Medulla oblongata (tissue), 1 donor: ENCODE measurements at regions not wholly inside any gene's neighbourhood (a gene's known extent, or its start where the extent isn't known, plus 50 kb on each side); places are given as distances from the start of the nearest gene placed in this dataset.

Experiments
- DNase-seq: peaks from one replicate; pipeline ENCODE4 v3.0.0-alpha.2; 2015; ENCODE audit errors: extremely low spot score

- DNase-seq = no peak
Measured at GRCh38 chr2:831225-831536, 119.5 kb upstream of the SNTG2 start.

- DNase-seq = no peak
Measured at GRCh38 chr2:830419-831224, 120.0 kb upstream of the SNTG2 start.

- no peak for DNase-seq
Measured at GRCh38 chr2:829047-829446, 121.6 kb upstream of the SNTG2 start.

GRCh38 chr2:824954-825353 lies 125.7 kb upstream of the SNTG2 start:
- no peak for DNase-seq

DNA sequence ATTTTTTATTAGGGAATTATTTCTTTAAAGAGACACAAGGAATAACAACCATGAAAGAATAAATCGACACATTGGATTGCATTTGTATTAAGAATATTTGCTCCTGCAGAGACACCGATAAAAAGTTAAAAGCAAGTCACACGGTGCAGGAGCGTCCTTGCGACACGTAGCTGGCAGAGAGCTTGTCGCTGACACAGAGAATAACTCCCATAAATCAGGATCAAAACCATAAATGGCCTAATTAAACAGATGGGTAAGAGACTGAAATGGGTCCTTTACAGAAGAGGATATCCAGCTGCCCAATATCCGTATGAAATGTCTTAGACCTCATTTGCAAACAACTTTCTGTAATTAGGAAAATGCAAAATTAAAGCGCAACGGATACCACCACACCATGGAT lies 126.1 kb upstream of the SNTG2 start:
- DNase-seq = no peak

- DNase-seq = no peak
Measured at GRCh38 chr2:821546-821945, 129.1 kb upstream of the SNTG2 start.

- no peak for DNase-seq
Measured at GRCh38 chr2:819601-820000, 131.0 kb upstream of the SNTG2 start.

GRCh38 chr2:819121-819520 lies 131.5 kb upstream of the SNTG2 start:
- no peak for DNase-seq

GRCh38 chr2:817336-818015 lies 133.2 kb upstream of the SNTG2 start:
- no peak for DNase-seq

- DNase-seq = no peak
Measured at GRCh38 chr2:816278-816677, 134.4 kb upstream of the SNTG2 start.

GRCh38 chr2:810397-810796 lies 133.2 kb upstream of the TMEM18 start:
- DNase-seq = no peak

DNA sequence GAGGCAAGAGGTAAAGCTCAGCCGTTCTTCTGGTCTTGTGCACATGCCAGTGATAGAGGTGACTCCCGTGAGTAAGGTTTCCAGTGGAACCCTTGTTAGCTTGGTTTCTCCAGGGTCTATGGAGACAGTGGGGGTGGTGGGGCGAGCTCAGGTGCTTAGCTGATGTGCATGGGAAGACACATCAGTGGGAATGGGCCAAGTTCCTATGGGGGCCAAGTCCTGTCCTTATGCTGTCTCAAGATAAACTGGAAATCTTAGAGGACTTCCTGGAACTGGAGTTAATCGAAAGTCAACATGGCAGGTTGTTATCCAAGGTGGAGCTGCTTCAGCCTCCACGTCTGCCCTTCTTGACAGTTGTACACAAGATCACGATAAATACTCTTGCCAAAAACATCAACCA lies 130.1 kb upstream of the TMEM18 start:
- DNase-seq = no peak

DNA sequence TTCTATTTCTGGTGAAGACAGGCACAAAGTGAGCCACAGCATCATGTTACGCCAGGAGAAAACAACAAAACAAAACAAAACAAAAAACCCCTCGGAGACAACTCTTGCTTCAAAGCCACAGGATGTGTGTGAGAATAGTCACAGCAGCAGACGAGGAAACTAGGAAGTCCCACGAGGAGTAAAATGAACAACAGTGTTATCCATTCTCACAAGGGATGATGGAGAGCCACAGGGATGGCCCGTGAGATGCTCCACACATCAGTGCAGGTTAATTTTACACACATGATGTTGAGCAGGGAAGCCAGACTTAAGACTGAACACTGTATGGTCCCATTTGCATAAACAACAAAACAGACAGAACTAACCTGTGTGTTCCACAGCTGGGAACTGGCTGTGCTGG lies 128.5 kb upstream of the TMEM18 start:
- DNase-seq = no peak

DNA sequence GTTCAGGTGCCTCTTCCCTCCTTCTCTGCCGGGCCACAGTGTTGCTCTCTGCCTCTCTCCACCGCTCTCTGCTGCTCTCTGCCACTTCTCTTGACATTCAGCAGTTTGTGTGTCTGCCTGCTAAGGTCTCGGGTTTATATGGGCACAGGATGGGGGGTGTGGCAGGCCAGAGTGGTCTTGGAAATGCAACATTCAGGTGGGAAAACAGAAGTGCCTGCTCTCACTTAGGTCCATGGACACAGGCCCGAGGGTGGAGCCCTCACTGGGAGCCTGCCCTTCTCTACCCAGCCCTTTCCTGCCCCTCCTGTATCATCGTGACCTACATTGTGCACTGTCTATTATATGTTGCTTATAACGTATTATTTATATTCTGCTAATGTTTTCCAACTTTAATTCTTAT lies 120.8 kb upstream of the TMEM18 start:
- no peak for DNase-seq

DNA sequence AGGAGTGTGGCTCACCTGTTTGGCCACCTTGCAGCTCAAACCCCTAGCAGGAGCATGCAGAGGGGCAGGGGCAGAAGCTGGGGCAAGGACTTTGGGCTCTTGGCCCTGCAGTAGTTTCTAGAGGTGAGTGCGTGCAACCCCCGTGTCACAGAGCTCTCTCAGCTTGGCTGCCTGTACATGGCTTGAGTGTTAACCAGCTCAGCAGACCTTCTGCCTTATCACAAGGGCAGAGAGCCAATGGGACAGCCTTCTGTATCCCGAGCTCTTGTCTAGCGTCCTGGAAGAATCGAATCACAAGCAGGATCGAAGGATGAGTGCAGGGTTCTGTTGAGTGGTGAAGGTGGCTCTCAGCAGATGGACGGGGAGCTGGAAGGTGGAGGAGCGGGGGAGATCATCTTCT lies 120.3 kb upstream of the TMEM18 start:
- no peak for DNase-seq

GRCh38 chr2:796141-796985 lies 119.2 kb upstream of the TMEM18 start:
- no peak for DNase-seq

DNA sequence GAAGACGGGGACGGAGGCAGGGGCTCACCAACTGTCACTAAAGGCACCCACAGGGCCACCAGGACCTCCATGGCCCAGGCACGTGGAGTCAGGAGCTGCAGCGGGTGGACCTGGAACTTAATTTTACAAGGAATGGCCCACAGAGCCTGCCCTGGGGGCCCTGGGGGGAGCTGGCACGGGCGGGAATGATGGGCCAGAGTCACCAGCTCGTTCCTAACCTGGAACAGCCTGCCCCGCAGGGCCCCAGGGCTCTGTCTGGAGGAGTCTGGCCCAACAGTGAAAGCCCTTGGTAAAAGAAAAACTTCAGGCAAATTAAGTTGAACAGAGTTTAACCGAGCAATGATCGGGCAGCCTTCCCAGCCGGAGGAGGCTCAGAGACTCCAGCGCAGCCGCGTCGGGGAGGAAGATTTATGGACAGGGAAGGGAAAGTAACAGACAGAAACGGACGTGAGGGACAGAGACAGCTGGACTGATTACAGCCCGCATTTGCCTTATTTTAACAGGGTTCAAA lies 118.4 kb upstream of the TMEM18 start:
- DNase-seq = no peak

DNA sequence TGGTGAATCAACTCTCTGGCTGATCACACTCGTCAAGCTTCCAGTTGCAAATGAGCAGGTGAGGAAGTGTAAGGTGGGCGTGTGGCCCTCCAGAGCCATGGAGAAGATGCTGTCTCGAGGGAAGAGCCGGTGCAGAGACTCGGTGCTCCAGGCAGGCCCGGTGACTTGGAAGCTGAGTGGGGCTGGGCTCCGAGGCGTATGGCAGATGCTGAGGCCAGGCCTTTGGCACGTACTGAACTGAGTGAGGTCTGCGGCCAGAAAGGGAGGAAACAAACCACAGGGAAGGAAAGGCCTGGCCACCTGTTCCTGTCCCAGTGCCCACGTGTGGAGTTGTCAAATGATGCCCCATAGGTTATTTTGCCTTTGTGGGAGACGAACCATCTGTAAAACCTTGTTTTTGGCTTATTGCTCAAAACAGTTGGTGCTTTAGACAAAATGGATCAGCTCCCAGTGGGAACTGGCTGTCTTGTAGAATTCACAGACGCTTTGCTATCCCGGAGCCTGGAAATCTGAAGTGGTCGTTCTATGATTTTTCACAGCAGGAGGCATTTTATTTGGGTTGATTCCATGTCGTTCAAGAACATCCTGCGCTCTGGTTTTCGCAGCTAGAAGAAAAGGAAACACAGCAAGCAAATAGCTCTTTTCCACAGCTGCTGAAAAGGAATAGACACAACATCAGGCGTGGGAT lies 117.5 kb upstream of the TMEM18 start:
- DNase-seq = no peak

- no peak for DNase-seq
Measured at GRCh38 chr2:793236-793635, 116.0 kb upstream of the TMEM18 start.

DNA sequence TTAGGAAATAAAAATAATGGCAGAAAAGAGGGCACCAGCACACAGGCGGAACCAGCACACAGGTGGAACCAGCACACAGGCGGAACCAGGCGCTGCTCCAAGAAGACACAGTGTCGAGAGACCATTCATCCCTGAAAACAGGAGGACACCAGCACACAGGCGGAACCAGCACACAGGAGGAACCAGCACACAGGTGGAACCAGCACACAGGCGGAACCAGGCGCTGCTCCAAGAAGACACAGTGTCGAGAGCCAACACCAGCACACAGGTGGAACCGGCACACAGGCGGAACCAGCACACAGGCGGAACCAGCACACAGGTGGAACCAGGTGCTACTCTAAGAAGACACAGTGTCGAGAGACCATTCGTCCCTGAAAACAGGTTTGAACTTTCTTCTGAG lies 115.5 kb upstream of the TMEM18 start:
- no peak for DNase-seq

DNA sequence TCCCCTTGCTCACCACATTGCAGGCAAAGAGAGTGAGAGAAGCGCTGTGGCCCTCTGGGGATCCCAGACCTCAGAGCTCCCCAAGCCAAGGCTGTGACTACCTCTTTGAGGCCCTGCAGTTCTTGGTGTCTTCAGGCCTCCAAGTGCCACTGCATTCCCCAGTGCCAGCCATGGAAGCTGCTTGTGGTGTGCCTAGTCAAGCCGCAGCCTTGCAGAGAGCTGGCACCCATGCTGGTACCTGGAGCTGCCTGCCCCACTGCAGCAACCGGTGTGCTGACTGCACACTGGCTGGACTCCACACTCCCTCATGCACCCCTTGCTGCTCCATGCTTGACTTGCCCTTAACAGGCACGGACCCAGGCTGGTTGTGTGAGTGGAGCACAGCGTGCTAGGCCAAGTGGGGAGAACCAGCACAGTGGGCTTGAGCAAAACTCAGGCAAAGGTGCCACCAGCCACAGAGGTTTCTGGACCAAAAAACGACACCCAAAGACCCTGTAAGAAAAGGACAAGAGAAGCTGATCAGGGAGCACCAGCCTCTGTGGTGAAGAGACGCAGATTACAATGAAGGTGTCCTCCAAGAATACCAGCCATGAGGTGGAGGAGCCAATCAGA lies 113.5 kb upstream of the TMEM18 start:
- DNase-seq = no peak

DNA sequence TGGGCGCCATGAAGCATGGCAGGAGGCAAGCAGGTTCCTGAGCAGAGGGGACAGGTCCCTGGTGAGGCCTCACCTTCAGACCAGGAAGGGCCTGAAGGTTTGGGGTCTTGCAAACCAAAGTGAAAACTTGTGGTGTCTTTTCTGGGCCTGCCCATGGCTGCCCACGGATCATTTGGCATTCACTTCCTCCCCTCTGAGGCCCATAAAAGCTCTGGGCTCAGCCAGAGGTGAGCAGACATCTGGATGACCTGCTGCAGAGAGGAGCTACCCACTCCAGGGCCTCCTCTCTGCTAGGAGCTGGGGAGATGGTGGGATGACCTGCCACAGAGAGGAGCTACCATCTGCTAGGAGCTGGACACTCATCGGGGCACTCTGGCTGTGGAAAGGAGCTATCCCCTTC lies 112.9 kb upstream of the TMEM18 start:
- DNase-seq = no peak
